Ovary (tissue), 3 donors: ENCODE measurements at regions not wholly inside any gene's neighbourhood (a gene's known extent, or its start where the extent isn't known, plus 50 kb on each side); places are given as distances from the start of the nearest gene placed in this dataset.

Experiments
- CTCF ChIP-seq, 3 donors: fragments of 450-650 bp in 2 of 3; fragments of 200-600 bp in 1 of 3; IDR thresholded peaks; one replicate each; pipeline versions ENCODE4 v1.5.1 to v1.8.0; 2016 to 2022; ENCODE audit warnings: antibody characterized with exemption in 3 of 3, mild to moderate bottlenecking in 1 of 3
- EP300 ChIP-seq: sonication (generic); formaldehyde crosslinking; IDR thresholded peaks from one replicate; pipeline ENCODE4 v1.6.1; 2017; ENCODE audit warnings: antibody characterized with exemption
- POLR2A ChIP-seq: fragments of 450-650 bp; IDR thresholded peaks from one replicate; pipeline ENCODE4 v1.6.1; 2017; ENCODE audit warnings: antibody characterized with exemption, mild to moderate bottlenecking, moderate library complexity
- donor health status: DM: no; HTN: no; CAD: no.

- no peak for TF ChIP-seq POLR2A
- no peak for TF ChIP-seq CTCF (IDR thresholded peaks at IDR 0.05)
- TF ChIP-seq EP300, result no peak
Measured at GRCh38 chr9:129347316-129348120, 169.5 kb upstream of the IER5L start.
